Transverse colon (tissue), 4 donors: ENCODE measurements at regions not wholly inside any gene's neighbourhood (a gene's known extent, or its start where the extent isn't known, plus 50 kb on each side); places are given as distances from the start of the nearest gene placed in this dataset.

Source experiments
- DNase-seq: peaks from one replicate; pipeline ENCODE4 v3.0.0-alpha.2; 2019
- H3K27ac ChIP-seq, 4 donors: fragments of 200-600 bp; sonication (generic); 2 replicates each; pipeline ENCODE4 v1.5.1; 2016 to 2018; ENCODE audit warnings: inconsistent platforms in 4 of 4
- H3K27me3 ChIP-seq: fragments of 200-600 bp; sonication (generic); 2 replicates; pipeline ENCODE4 v1.5.1; 2017; ENCODE audit warnings: inconsistent platforms
- H3K36me3 ChIP-seq, 4 donors: fragments of 200-600 bp; sonication (generic); 2 replicates each; pipeline ENCODE4 v1.5.1; 2017 to 2019; ENCODE audit warnings: inconsistent platforms in 4 of 4
- H3K4me1 ChIP-seq, 4 donors: fragments of 200-600 bp; sonication (generic); 2 replicates each; pipeline ENCODE4 v1.5.1; 2017 to 2020; ENCODE audit warnings: inconsistent platforms in 4 of 4
- H3K4me3 ChIP-seq, 4 donors: fragments of 200-600 bp; sonication (generic); 1 replicate in 1 of 4; 2 replicates in 3 of 4; pipeline versions ENCODE4 v1.5.1 to v1.6.1; 2017 to 2019; ENCODE audit warnings: inconsistent platforms in 4 of 4
- H3K9me3 ChIP-seq, 2 donors: fragments of 200-600 bp; sonication (generic); 2 replicates each; pipeline ENCODE4 v1.5.1; 2017 to 2019; ENCODE audit warnings: inconsistent platforms in 2 of 2
- CTCF ChIP-seq, 5 experiments: fragments of 200-600 bp in 3 of 5; fragments of 450-650 bp in 2 of 5; sonication (generic) in 3 of 5; IDR thresholded peaks; 1 replicate in 2 of 5; 2 replicates in 3 of 5; pipeline ENCODE4 v1.5.1; 2016 to 2017; ENCODE audit warnings: antibody characterized with exemption in 5 of 5, inconsistent platforms in 3 of 5, mild to moderate bottlenecking in 2 of 5, moderate library complexity in 1 of 5
- EP300 ChIP-seq: sonication (generic); formaldehyde crosslinking; IDR thresholded peaks from one replicate; pipeline ENCODE4 v1.6.1; 2017; ENCODE audit warnings: antibody characterized with exemption, low read depth
- POLR2A ChIP-seq: fragments of 450-650 bp; IDR thresholded peaks from one replicate; pipeline ENCODE4 v1.6.1; 2016; ENCODE audit warnings: antibody characterized with exemption, mild to moderate bottlenecking, moderate library complexity
- POLR2AphosphoS5 ChIP-seq, 3 donors: sonication (generic); formaldehyde crosslinking; IDR thresholded peaks; one replicate each; pipeline ENCODE4 v1.6.1; 2016; ENCODE audit warnings: antibody characterized with exemption in 3 of 3
- WGBS, 2 donors: methylation state at CpG; one replicate each; pipeline ENCODE4 v1.1.5; 2018; ENCODE audit warnings: low coverage in 1 of 2; 5-methylcytosine and 5-hydroxymethylcytosine counted together
- in situ Hi-C, 4 donors: fragments of 200-750 bp; cut with MboI; loops; one replicate each; pipeline versions ENCODE4 v1.15.0 to v1.15.1; 2017; ENCODE audit warnings: low sequenced_read_pairs in 3 of 4, low pct_ligation_motif_present in 1 of 4, low pct_unique_long_range_greater_than_20kb in 1 of 4
- intact Hi-C: fragments of 100-400 bp; cut with DNase I; formaldehyde crosslinking; loops from one replicate; pipeline ENCODE4 v1.15.1; 2023; ENCODE audit warnings: low total_unique reads

GRCh38 chr6:71529026-71529425 lies 240.4 kb downstream of the OGFRL1 start:
- no peak for DNase-seq
- no peak overlapping the region for H3K27ac ChIP-seq
- TF ChIP-seq CTCF (IDR thresholded peaks at IDR 0.05) (no peak), EP300 (no peak), POLR2AphosphoS5 (IDR thresholded peaks at IDR 0.05) (no peak), POLR2A (no peak)
- no peaks in the 10 kb centered on the region for H3K4me1 ChIP-seq
- no peaks in the 10 kb centered on the region for H3K27me3 ChIP-seq
- in situ Hi-C loops (loop anchor here in 2 of 4 donors (25.0 kb wide), 1 partner anchor 558 kb away; no protein-coding TSS in a partner anchor), intact Hi-C loops (no loop called here)
- 54 to 56% methylated on average over 2 of the region's 2 CpGs for WGBS, 2 donors
- no peaks in the 10 kb centered on the region for H3K36me3 ChIP-seq
- H3K4me3 ChIP-seq: no peak overlapping the region
- H3K9me3 ChIP-seq: no peaks in the 10 kb centered on the region

GRCh38 chr6:71529769-71530168 lies 241.2 kb downstream of the OGFRL1 start:
- no peak for DNase-seq
- Histone ChIP-seq H3K36me3 (no peaks in the 10 kb centered on the region), H3K27me3 (no peaks in the 10 kb centered on the region), H3K9me3 (no peaks in the 10 kb centered on the region), H3K4me1 (no peaks in the 10 kb centered on the region), H3K27ac (no peak overlapping the region), H3K4me3 (no peak overlapping the region)
- in situ Hi-C loops (loop anchor here in 3 of 4 donors (10.0 to 25.0 kb wide), 2 partner anchors 555 to 558 kb away; no protein-coding TSS in a partner anchor), intact Hi-C loops (no loop called here)
- 61 to 64% methylated on average over 2 of the region's 2 CpGs for WGBS, 2 donors
- no peak for TF ChIP-seq CTCF (IDR thresholded peaks at IDR 0.05)
- TF ChIP-seq EP300: no peak
- no peak for TF ChIP-seq POLR2A
- no peak for TF ChIP-seq POLR2AphosphoS5 (IDR thresholded peaks at IDR 0.05)

GRCh38 chr6:71531006-71531405 lies 242.4 kb downstream of the OGFRL1 start:
- no peak for TF ChIP-seq CTCF (IDR thresholded peaks at IDR 0.05)
- no peak for TF ChIP-seq POLR2AphosphoS5 (IDR thresholded peaks at IDR 0.05)
- H3K4me1 ChIP-seq: no peaks in the 10 kb centered on the region
- no peak overlapping the region for H3K4me3 ChIP-seq
- in situ Hi-C loops: loop anchor here in 3 of 4 donors (10.0 to 25.0 kb wide), 2 partner anchors 554 to 556 kb away; no protein-coding TSS in a partner anchor
- intact Hi-C loops: no loop called here
- DNase-seq: no peak
- H3K9me3 ChIP-seq: no peaks in the 10 kb centered on the region
- H3K36me3 ChIP-seq: no peaks in the 10 kb centered on the region
- no peaks in the 10 kb centered on the region for H3K27me3 ChIP-seq
- no peak overlapping the region for H3K27ac ChIP-seq

GRCh38 chr6:71531841-71532240 lies 243.2 kb downstream of the OGFRL1 start:
- Histone ChIP-seq H3K27ac (no peak overlapping the region), H3K9me3 (no peaks in the 10 kb centered on the region), H3K4me1 (no peaks in the 10 kb centered on the region), H3K27me3 (no peaks in the 10 kb centered on the region), H3K36me3 (no peaks in the 10 kb centered on the region), H3K4me3 (no peak overlapping the region)
- in situ Hi-C loops (loop anchor here in 3 of 4 donors (10.0 to 25.0 kb wide), 2 partner anchors 553 to 555 kb away; no protein-coding TSS in a partner anchor), intact Hi-C loops (no loop called here)
- no peak for TF ChIP-seq EP300
- TF ChIP-seq POLR2A: no peak
- TF ChIP-seq POLR2AphosphoS5 (IDR thresholded peaks at IDR 0.05): no peak
- no peak for TF ChIP-seq CTCF (IDR thresholded peaks at IDR 0.05)
- WGBS, 2 donors: 80 to 92% methylated on average over 2 to 10 of the region's 10 CpGs
- no peak for DNase-seq
